Activated B cell treated with CpG ODN at 0.5 μM for 24 hours (primary cell): ENCODE measurements at regions not wholly inside any gene's neighbourhood (a gene's known extent, or its start where the extent isn't known, plus 50 kb on each side); places are given as distances from the start of the nearest gene placed in this dataset.

Experiments used
- ATAC-seq: fragments of 200-7000 bp; cut with Tn5 transposase; one replicate; pipeline ENCODE4 v1.10.0; 2021; ENCODE audit warnings: low read depth, mild to moderate bottlenecking, moderate library complexity
- CTCF ChIA-PET: fragments of 350-600 bp; sonication (Branson Sonifier 250); formaldehyde crosslinking; loops from one replicate; lab custom pipeline; 2021; ENCODE audit warnings: antibody characterized with exemption; lab: Charles Lee
- POLR2A ChIA-PET: fragments of 350-600 bp; sonication (Branson Sonifier 250); formaldehyde crosslinking; loops from one replicate; lab custom pipeline; 2021; ENCODE audit warnings: antibody characterized with exemption; lab: Charles Lee
- DNase-seq: peaks from one replicate; pipeline ENCODE4 v3.0.0; 2022
- H3K27ac Mint-ChIP-seq: one replicate; pipeline ENCODE4 v1.8.0; 2020; ENCODE audit warnings: mixed read lengths
- H3K27me3 Mint-ChIP-seq: one replicate; pipeline ENCODE4 v1.8.0; 2021; ENCODE audit warnings: mixed read lengths
- H3K36me3 Mint-ChIP-seq: one replicate; pipeline ENCODE4 v1.8.0; 2021; ENCODE audit warnings: low read depth, mixed read lengths
- H3K4me1 Mint-ChIP-seq: one replicate; pipeline ENCODE4 v1.8.0; 2021; ENCODE audit warnings: mixed read lengths
- H3K4me3 Mint-ChIP-seq: one replicate; pipeline ENCODE4 v1.8.0; 2020; ENCODE audit warnings: mild to moderate bottlenecking, mixed read lengths
- H3K9me3 Mint-ChIP-seq: one replicate; pipeline ENCODE4 v1.8.0; 2020; ENCODE audit warnings: mixed read lengths
- CTCF ChIP-seq: fragments of 200-600 bp; IDR thresholded peaks from one replicate; pipeline ENCODE4 v1.8.0; 2022; ENCODE audit warnings: antibody characterized with exemption, mild to moderate bottlenecking
- intact Hi-C: fragments of 100-400 bp; cut with micrococcal nuclease; formaldehyde crosslinking; loops from one replicate; pipeline ENCODE4 v1.15.1; 2024

DNA sequence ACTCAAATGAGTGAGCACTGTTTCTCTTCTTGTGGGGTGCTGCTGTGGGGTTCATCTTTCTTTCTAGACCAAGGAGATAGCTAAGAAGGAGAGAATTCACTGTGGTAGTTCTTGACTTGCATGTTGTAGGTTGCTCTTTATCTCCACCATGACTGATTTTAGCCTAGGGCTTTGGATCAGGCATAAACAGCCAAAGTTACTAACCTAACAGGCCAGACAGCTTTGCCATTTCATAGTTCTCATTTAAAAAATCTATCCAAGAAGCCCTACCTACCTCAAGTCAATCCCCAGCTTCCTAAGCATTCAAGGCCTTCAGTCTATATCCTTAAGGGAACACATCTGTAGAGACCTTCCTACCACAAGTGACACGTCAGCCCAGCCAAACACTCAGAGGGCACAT lies 107.9 kb upstream of the CARMIL1 start:
- no peak for DNase-seq
- intact Hi-C loops = no loop called here
- CTCF ChIA-PET = no interaction called here
- ATAC-seq = no peak
- TF ChIP-seq CTCF = no peak
- Mint-ChIP-seq H3K27ac (no peak overlapping the region), H3K4me1 (no peaks in the 10 kb centered on the region), H3K4me3 (no peak overlapping the region), H3K36me3 (no peaks in the 10 kb centered on the region), H3K9me3 (no peaks in the 10 kb centered on the region), H3K27me3 (no peaks in the 10 kb centered on the region)
- POLR2A ChIA-PET = no interaction called here

DNA sequence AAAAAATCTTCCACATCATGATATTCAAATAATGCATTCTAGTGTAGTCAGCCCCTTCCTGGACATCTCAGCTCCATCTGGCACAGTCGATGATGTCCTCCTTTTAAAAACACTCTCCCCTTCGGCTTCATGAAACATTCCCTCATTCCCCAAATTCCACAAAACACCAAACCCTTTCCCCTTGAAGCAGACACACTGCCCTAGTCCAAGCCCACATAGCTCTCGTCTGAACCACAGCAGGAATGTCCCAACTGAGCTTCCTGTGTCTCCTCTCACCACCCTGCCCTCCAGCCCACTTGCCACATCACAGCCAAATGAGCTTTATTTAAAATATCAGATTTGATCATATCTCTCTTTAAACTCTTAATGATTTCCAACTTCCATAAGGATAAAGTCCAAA lies 106.4 kb upstream of the CARMIL1 start:
- no peak for TF ChIP-seq CTCF
- H3K36me3 Mint-ChIP-seq = no peaks in the 10 kb centered on the region
- no peaks in the 10 kb centered on the region for H3K9me3 Mint-ChIP-seq
- intact Hi-C loops = no loop called here
- DNase-seq (no peak), ATAC-seq (no peak)
- CTCF ChIA-PET = no interaction called here
- H3K4me1 Mint-ChIP-seq = no peaks in the 10 kb centered on the region
- H3K4me3 Mint-ChIP-seq = no peak overlapping the region
- no peak overlapping the region for H3K27ac Mint-ChIP-seq
- POLR2A ChIA-PET = no interaction called here
- no peaks in the 10 kb centered on the region for H3K27me3 Mint-ChIP-seq

DNA sequence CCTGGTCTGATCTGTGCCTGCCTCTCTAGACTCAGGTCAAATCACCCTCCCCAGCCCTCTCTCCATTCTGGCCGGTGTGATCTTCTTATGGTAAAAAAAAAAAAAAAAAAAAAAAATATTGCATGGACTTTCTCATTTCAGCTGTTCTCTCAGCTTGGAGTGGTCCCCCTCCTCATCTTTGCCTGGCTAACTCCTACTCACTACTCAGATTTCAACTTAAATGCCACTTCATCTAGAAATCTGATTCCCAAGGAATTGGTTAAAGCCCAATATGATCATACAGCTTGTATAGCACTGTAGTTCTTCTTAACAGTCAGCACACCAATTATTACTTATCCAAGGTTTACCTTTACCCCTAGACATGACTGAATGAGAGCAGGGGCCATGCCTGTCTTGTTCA lies 105.9 kb upstream of the CARMIL1 start:
- Mint-ChIP-seq H3K36me3 (no peaks in the 10 kb centered on the region), H3K9me3 (no peaks in the 10 kb centered on the region), H3K27me3 (peaks cover 2% of the 10 kb centered on the region), H3K27ac (no peak overlapping the region), H3K4me3 (no peak overlapping the region), H3K4me1 (peaks cover 1% of the 10 kb centered on the region)
- TF ChIP-seq CTCF = no peak
- ChIA-PET CTCF (interaction anchor here (0.9 kb wide), 1 partner anchor 50 kb away, joined by 3 read pairs; no protein-coding TSS in a partner anchor), POLR2A (no interaction called here)
- intact Hi-C loops = no loop called here
- no peak for DNase-seq
- ATAC-seq = no peak

- Mint-ChIP-seq H3K9me3 (no peaks in the 10 kb centered on the region), H3K27me3 (peaks cover 9% of the 10 kb centered on the region), H3K36me3 (no peaks in the 10 kb centered on the region), H3K4me3 (no peak overlapping the region), H3K27ac (no peak overlapping the region), H3K4me1 (peaks cover 7% of the 10 kb centered on the region)
- intact Hi-C loops = no loop called here
- ChIA-PET CTCF (interaction anchor here (0.9 to 1.7 kb wide), 2 partner anchors 49 to 147 kb away, joined by 3 to 6 read pairs; no protein-coding TSS in a partner anchor), POLR2A (no interaction called here)
- ATAC-seq (no peak), DNase-seq (no peak)
- TF ChIP-seq CTCF = no peak
Measured at GRCh38 chr6:25173951-25174474, 105.2 kb upstream of the CARMIL1 start.

DNA sequence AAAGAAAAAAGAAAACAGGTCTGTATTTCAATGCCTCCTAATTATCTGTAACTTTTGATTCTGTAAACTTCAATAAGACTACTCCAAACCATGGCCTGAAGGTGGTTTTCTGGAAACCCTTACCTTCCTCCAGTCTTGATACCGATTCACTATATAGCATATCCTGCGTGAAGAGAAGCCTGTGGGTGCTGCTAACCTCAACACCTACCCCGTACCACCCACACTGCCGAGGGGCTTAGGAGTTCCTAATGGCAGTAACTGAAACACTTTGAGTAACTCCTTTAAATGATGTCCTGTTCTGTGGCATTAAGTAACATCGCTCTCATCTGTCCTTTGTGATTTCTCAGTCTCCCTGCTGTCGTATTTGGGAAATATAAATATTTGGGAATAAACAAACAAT lies 104.5 kb upstream of the CARMIL1 start:
- ATAC-seq = no peak
- DNase-seq = no peak
- Mint-ChIP-seq H3K36me3 (no peaks in the 10 kb centered on the region), H3K27ac (no peak overlapping the region), H3K4me1 (peaks cover 8% of the 10 kb centered on the region), H3K4me3 (no peak overlapping the region), H3K9me3 (no peaks in the 10 kb centered on the region), H3K27me3 (peaks cover 11% of the 10 kb centered on the region)
- ChIA-PET POLR2A (no interaction called here), CTCF (interaction anchor here (1.7 kb wide), 1 partner anchor 148 kb away, joined by 6 read pairs; no protein-coding TSS in a partner anchor)
- intact Hi-C loops = no loop called here
- TF ChIP-seq CTCF = no peak
